NCI-H446 treated with DMSO at 0.1 percent for 48 hours (cell line): ENCODE measurements at regions not wholly inside any gene's neighbourhood (a gene's known extent, or its start where the extent isn't known, plus 50 kb on each side); places are given as distances from the start of the nearest gene placed in this dataset.
"Not testable (repeated sequence)": the region's sequence is repeated elsewhere in the genome, so short reads cannot be mapped to it uniquely, and the experiment has no call there.

ENCODE experiments used
- DNase-seq: peaks from one replicate; lab custom pipeline; 2025; lab: John Stamatoyannopoulos, UW

DNA sequence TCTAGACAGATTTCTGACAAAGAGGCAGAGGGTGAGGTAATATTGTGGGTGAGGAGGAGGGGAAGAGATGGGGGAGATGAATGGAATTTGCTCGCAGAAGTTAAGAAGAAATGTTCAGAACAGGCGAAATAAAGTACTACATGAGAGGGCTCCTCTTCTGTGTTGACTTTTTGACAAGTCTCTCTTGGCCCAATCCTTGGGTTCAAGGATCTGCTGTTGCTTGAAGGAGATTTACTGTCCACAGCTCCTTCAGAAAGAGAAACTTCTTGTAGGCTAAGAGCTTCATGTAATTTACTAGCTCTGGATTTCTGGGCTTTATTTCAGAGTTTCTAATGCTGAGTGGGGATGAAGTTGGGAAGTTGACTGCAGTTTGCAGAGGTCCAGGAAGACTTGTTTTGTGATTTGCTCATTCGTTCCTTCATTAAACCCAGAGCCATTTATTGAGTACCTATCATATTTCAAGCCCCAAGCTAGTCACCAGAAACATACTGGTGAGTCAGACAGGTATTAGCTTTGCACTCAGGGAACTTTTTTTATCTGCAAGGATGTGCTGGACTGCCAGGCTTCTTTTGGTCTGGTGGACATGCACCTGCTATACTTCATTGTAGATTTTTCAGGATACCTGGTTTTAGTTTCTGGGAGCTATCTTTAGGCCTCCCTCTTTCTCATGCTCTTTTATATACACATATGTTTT lies 402.9 kb upstream of the CLINT1 start:
- DNase-seq: no peak

- no peak for DNase-seq
These were observed 397.2 kb upstream of the CLINT1 start for GRCh38 chr5:158256096-158256495.

GRCh38 chr5:158255609-158256008 lies 396.7 kb upstream of the CLINT1 start:
- DNase-seq: no peak

- peak; percentile 82 for DNase-seq
These were observed 387.7 kb upstream of the CLINT1 start for GRCh38 chr5:158246661-158247060.

- DNase-seq: no peak
These were observed 386.6 kb upstream of the CLINT1 start for GRCh38 chr5:158245513-158245912.

- DNase-seq: no peak
These were observed 385.9 kb upstream of the CLINT1 start for GRCh38 chr5:158244882-158245281.

GRCh38 chr5:158236511-158237335 lies 377.8 kb upstream of the CLINT1 start:
- DNase-seq: no peak

DNA sequence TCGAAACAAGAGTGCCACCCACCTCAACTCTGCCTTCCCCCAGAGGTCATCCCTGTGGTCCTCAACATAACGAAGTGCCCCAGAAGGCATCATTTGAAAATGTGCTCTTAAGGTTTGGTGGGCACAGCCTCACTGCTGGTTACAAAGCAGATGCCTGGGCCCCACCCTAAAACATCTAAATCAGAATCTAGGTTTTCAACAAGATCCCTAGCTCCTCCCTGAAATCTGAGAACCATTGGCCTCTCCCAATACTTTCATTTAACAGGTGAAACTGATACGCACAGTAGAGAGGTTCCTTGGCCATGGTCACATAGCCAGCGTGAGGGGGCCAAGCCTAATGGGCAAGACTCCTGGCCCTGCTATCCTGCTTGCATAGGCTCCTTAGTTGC lies 376.2 kb upstream of the CLINT1 start:
- no peak for DNase-seq

- DNase-seq: no peak
These were observed 375.6 kb upstream of the CLINT1 start for GRCh38 chr5:158234323-158235158.

GRCh38 chr5:158233735-158234322 lies 374.9 kb upstream of the CLINT1 start:
- no peak for DNase-seq

- DNase-seq: not testable (repeated sequence)
These were observed 368.4 kb upstream of the CLINT1 start for GRCh38 chr5:158227314-158227713.

DNA sequence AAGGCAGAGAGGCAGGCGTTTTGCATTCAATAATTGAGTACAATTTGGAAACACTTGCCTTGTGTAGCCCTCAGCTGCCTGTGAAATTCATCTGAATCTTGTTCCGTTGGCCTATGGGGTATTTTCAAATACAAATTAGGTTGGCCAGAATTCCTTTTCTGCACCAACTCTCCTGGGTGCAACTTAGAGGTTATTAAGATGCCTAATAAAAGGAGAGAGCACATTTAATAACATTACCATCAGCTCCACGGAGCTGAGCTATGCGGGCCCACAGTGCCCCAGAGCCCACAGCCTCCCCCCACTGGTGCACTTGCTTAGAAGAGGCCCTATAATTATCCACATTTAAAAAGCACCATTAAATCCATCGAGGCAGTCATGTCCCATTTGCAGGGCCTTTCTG lies 367.6 kb upstream of the CLINT1 start:
- no peak for DNase-seq

DNA sequence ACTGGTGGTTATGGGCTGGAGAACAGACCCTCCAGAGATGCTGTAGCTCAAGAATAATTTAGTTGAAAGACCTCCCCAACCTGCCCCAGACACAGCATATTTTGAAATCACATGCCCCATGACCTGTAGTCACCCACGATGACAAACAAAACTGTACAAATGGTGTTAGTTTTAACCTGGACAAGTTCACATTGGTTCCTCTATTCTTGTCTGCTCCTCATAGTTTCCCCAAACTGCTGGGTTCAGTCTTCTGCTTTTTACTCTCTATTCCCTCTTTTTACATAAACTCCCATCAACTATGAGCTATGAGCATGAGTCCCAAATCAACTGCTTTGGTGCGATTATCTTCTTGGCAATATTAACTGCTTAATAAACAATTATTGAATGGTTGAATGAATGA lies 365.3 kb upstream of the CLINT1 start:
- no peak for DNase-seq

DNA sequence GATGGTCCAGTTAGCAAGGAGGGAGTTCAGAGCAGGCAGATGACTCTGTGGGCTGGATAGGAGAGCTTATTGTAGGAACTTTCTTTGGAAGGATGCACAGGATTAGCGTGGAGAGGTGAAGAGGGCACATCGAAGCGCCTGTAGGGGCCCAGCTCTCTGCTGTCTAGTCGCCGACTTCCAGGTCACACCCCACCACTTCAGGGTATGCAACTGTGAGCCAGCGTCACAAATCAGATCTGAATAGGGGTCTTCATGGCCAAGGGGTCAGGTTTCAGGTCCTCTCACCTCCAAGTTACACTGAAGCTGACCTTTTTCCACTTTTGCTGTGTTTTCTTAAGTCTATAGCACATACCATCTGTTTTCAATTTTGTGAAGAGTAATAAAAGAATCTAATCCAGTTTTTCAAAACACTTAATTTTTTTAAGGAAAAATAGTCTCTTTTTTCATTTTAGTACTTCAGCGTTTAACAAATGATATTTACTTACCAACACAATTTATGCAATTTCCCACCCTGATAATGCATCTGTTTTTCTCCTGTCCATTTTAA lies 364.2 kb upstream of the CLINT1 start:
- no peak for DNase-seq

GRCh38 chr5:158212917-158213316 lies 354.0 kb upstream of the CLINT1 start:
- no peak for DNase-seq

DNA sequence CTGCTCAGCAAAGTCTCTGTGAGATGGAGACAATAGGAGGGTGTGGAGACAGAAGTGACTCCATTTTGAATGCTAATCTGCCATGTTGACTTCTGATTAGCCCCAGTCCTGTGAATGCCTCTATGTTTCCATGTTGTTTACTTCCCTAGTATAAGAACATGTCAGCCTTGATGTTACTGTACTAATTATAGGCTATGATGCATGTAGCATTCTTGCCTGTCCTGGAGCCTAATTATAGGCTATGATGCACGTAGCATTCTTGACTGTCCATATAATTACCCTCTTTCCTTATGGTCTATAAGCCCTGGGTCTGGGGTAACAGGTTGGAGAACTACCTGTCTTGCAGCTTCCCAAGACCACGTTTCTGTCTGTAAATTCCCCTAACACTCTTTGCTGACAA lies 353.3 kb upstream of the CLINT1 start:
- no peak for DNase-seq

- no peak for DNase-seq
These were observed 350.4 kb upstream of the CLINT1 start for GRCh38 chr5:158209219-158209908.

DNA sequence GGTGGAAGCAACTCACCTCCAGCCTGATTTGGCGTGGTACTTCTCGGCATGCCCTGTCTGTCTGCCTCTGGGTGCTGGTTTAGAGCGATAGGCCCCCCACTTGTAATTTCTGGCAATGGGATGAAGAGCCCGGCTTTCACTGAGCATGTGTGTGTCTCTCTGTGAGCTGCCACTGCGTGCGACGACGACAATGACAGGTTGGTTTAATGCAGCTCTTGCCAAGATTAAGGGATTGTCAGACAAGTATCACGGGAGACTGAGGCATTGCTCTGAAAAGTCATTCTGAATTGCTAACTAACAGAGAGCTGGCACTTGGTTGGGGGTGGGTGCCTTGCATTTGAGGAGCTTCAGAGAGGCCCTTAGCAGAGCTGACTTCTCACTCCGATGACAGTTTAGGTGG lies 348.8 kb upstream of the CLINT1 start:
- DNase-seq: no peak

GRCh38 chr5:158205992-158206391 lies 347.0 kb upstream of the CLINT1 start:
- DNase-seq: no peak

GRCh38 chr5:158203261-158203660 lies 344.3 kb upstream of the CLINT1 start:
- DNase-seq: peak; percentile 12

DNA sequence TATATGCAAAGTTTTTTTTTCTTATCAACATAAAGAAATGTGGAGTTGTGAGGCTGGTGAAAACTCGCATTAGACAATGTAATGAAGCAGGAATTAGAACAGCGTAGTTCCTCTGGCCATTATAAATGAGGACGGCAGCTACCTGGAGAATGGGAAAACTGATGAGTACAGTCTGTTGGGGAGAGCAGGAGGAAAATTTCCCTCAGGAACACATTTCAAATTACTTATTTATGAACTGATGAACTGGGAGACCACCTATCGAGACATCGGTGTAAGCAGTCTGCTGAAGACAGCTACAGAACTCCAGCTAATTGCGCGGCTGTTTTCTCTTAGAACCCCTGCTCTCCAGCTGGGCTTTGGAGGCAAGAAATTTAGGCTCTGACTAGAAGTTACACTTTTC lies 343.9 kb upstream of the CLINT1 start:
- DNase-seq: no peak
